Upper lobe of left lung (tissue), 4 donors: ENCODE measurements at regions not wholly inside any gene's neighbourhood (a gene's known extent, or its start where the extent isn't known, plus 50 kb on each side); places are given as distances from the start of the nearest gene placed in this dataset.

Source experiments
- EP300 ChIP-seq, 4 donors: sonication (generic); formaldehyde crosslinking; IDR thresholded peaks; one replicate each; pipeline ENCODE4 v1.5.1; 2017; ENCODE audit warnings: antibody characterized with exemption in 4 of 4, control low read depth in 2 of 4
- POLR2A ChIP-seq, 4 donors: fragments of 450-650 bp; IDR thresholded peaks; one replicate each; pipeline ENCODE4 v1.5.1; 2016 to 2017; ENCODE audit warnings: antibody characterized with exemption in 4 of 4, mild to moderate bottlenecking in 2 of 4
- POLR2AphosphoS5 ChIP-seq, 2 donors: sonication (generic); formaldehyde crosslinking; IDR thresholded peaks; one replicate each; pipeline ENCODE4 v1.5.1; 2017; ENCODE audit warnings: antibody characterized with exemption in 2 of 2
- TF ChIP-seq, protein P1 (sequence below), 6 experiments: fragments of 450-650 bp in 4 of 6; fragments of 200-600 bp in 2 of 6; sonication (generic) in 2 of 6; IDR thresholded peaks; one replicate each; pipeline ENCODE4 v1.5.1; 2016 to 2019; ENCODE audit warnings: antibody characterized with exemption in 6 of 6

- no peak for TF ChIP-seq POLR2A (IDR thresholded peaks at IDR 0.05)
- TF ChIP-seq, protein P1, sequence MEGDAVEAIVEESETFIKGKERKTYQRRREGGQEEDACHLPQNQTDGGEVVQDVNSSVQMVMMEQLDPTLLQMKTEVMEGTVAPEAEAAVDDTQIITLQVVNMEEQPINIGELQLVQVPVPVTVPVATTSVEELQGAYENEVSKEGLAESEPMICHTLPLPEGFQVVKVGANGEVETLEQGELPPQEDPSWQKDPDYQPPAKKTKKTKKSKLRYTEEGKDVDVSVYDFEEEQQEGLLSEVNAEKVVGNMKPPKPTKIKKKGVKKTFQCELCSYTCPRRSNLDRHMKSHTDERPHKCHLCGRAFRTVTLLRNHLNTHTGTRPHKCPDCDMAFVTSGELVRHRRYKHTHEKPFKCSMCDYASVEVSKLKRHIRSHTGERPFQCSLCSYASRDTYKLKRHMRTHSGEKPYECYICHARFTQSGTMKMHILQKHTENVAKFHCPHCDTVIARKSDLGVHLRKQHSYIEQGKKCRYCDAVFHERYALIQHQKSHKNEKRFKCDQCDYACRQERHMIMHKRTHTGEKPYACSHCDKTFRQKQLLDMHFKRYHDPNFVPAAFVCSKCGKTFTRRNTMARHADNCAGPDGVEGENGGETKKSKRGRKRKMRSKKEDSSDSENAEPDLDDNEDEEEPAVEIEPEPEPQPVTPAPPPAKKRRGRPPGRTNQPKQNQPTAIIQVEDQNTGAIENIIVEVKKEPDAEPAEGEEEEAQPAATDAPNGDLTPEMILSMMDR (IDR thresholded peaks at IDR 0.05): no peak
- TF ChIP-seq POLR2AphosphoS5 (IDR thresholded peaks at IDR 0.05): no peak
- no peak for TF ChIP-seq EP300 (IDR thresholded peaks at IDR 0.05)
Observed at GRCh38 chr16:87061243-87061920, 255.8 kb downstream of the C16orf95 start.
